HUES48 (cell line): ENCODE measurements at regions not wholly inside any gene's neighbourhood (a gene's known extent, or its start where the extent isn't known, plus 50 kb on each side); places are given as distances from the start of the nearest gene placed in this dataset.

Experiments
- H3K27ac ChIP-seq: one replicate; pipeline ENCODE4 v1.7.0; 2013; ENCODE audit warnings: low read depth, low read length, inconsistent platforms
- H3K27me3 ChIP-seq: 2 replicates; pipeline ENCODE4 v1.6.1; 2013; ENCODE audit warnings: mild to moderate bottlenecking, low read length; ENCODE audit not compliant: control insufficient read depth, insufficient read depth
- H3K36me3 ChIP-seq: 2 replicates; pipeline ENCODE4 v1.6.1; 2013; ENCODE audit warnings: low read length; ENCODE audit not compliant: control insufficient read depth, insufficient read depth
- H3K4me1 ChIP-seq: 2 replicates; pipeline ENCODE4 v1.6.1; 2013; ENCODE audit warnings: mild to moderate bottlenecking, low read length; ENCODE audit not compliant: control insufficient read depth, insufficient read depth
- H3K4me3 ChIP-seq: 2 replicates; pipeline ENCODE4 v1.5.1; 2013; ENCODE audit warnings: mild to moderate bottlenecking, low read depth, low read length
- H3K9ac ChIP-seq: 2 replicates; pipeline ENCODE4 v1.6.1; 2013; ENCODE audit warnings: mild to moderate bottlenecking, low read depth, low read length, moderate library complexity
- H3K9me3 ChIP-seq: 2 replicates; pipeline ENCODE4 v1.6.1; 2013; ENCODE audit warnings: low read length; ENCODE audit not compliant: control insufficient read depth, insufficient read depth

GRCh38 chr6:142697922-142698321 is 247.1 kb downstream of the HIVEP2 start:
- Histone ChIP-seq H3K36me3 (no peaks in the 10 kb centered on the region), H3K4me3 (no peak overlapping the region), H3K4me1 (peaks cover 13% of the 10 kb centered on the region; the same call in 1 of the 2 replicates), H3K27me3 (no peaks in the 10 kb centered on the region), H3K9me3 (no peaks in the 10 kb centered on the region), H3K27ac (no peak overlapping the region), H3K9ac (no peak overlapping the region)

- no peak overlapping the region for H3K9ac ChIP-seq
- no peaks in the 10 kb centered on the region for H3K27me3 ChIP-seq
- H3K4me3 ChIP-seq = no peak overlapping the region
- no peaks in the 10 kb centered on the region for H3K9me3 ChIP-seq
- H3K4me1 ChIP-seq = peaks cover 8% of the 10 kb centered on the region; the same call in 1 of the 2 replicates
- no peak overlapping the region for H3K27ac ChIP-seq
- no peaks in the 10 kb centered on the region for H3K36me3 ChIP-seq
Measured at GRCh38 chr6:142698751-142699150, 246.2 kb downstream of the HIVEP2 start.

GRCh38 chr6:142699391-142699790 is 245.6 kb downstream of the HIVEP2 start:
- Histone ChIP-seq H3K4me1 (peaks cover 8% of the 10 kb centered on the region; the same call in 1 of the 2 replicates), H3K9ac (no peak overlapping the region), H3K27me3 (no peaks in the 10 kb centered on the region), H3K27ac (no peak overlapping the region), H3K36me3 (no peaks in the 10 kb centered on the region), H3K4me3 (no peak overlapping the region), H3K9me3 (no peaks in the 10 kb centered on the region)

GRCh38 chr6:142700032-142700431 is 244.9 kb downstream of the HIVEP2 start:
- Histone ChIP-seq H3K36me3 (no peaks in the 10 kb centered on the region), H3K9ac (no peak overlapping the region), H3K4me1 (peaks cover 8% of the 10 kb centered on the region; the same call in 1 of the 2 replicates), H3K4me3 (no peak overlapping the region), H3K27me3 (no peaks in the 10 kb centered on the region), H3K27ac (no peak overlapping the region), H3K9me3 (no peaks in the 10 kb centered on the region)

GRCh38 chr6:142700671-142701312 is 244.2 kb downstream of the HIVEP2 start:
- H3K9ac ChIP-seq = no peak overlapping the region
- H3K27ac ChIP-seq = no peak overlapping the region
- H3K4me1 ChIP-seq = peaks cover 8% of the 10 kb centered on the region; the same call in 1 of the 2 replicates
- H3K9me3 ChIP-seq = no peaks in the 10 kb centered on the region
- no peak overlapping the region for H3K4me3 ChIP-seq
- no peaks in the 10 kb centered on the region for H3K36me3 ChIP-seq
- no peaks in the 10 kb centered on the region for H3K27me3 ChIP-seq
